Fibroblast of lung (primary cell): ENCODE measurements at regions not wholly inside any gene's neighbourhood (a gene's known extent, or its start where the extent isn't known, plus 50 kb on each side); places are given as distances from the start of the nearest gene placed in this dataset.

ENCODE experiments used
- DNase-seq, 2 donors: peaks; one replicate each; pipeline versions ENCODE4 v3.0.0 to v3.0.0-alpha.2; 2010; ENCODE audit warnings: low read depth in 2 of 2
- H2AFZ ChIP-seq: 2 replicates; pipeline ENCODE4 v1.5.1; 2012; ENCODE audit warnings: low read length, control low read depth, inconsistent platforms
- H3K27ac ChIP-seq: 2 replicates; pipeline ENCODE4 v1.5.1; 2011; ENCODE audit warnings: low read length, control low read depth; ENCODE audit not compliant: insufficient read depth
- H3K27me3 ChIP-seq: 2 replicates; pipeline ENCODE4 v1.5.1; 2011; ENCODE audit warnings: mild to moderate bottlenecking, low read length; ENCODE audit not compliant: control insufficient read depth, insufficient read depth
- H3K36me3 ChIP-seq: 2 replicates; pipeline ENCODE4 v1.5.1; 2011; ENCODE audit warnings: low read length; ENCODE audit not compliant: control insufficient read depth, insufficient read depth
- H3K4me1 ChIP-seq: 2 replicates; pipeline ENCODE4 v1.5.1; 2011; ENCODE audit warnings: low read length; ENCODE audit not compliant: control insufficient read depth, insufficient read depth; ENCODE audit errors: extremely low read depth
- H3K4me2 ChIP-seq: 2 replicates; pipeline ENCODE4 v1.5.1; 2011; ENCODE audit warnings: low read length, control low read depth; ENCODE audit not compliant: insufficient read depth; ENCODE audit errors: extremely low read depth
- H3K4me3 ChIP-seq, 4 experiments: fragments of 200-600 bp in 1 of 4; sonication (generic) in 1 of 4; replicated peaks in 1 of 4; 2 replicates each; pipeline ENCODE4 v1.5.1; 2011 to 2016; ENCODE audit warnings: low read length in 4 of 4, low read depth in 3 of 4, mild to moderate bottlenecking in 3 of 4, control low read depth in 2 of 4, inconsistent platforms in 1 of 4, mixed read lengths in 1 of 4; ENCODE audit not compliant: insufficient read depth in 1 of 4; ENCODE audit errors: control extremely low read depth in 1 of 4
- H3K79me2 ChIP-seq: 2 replicates; pipeline ENCODE4 v1.5.1; 2012; ENCODE audit warnings: mild to moderate bottlenecking, low read length, inconsistent platforms; ENCODE audit not compliant: control insufficient read depth, insufficient read depth
- H3K9ac ChIP-seq: 2 replicates; pipeline ENCODE4 v1.5.1; 2011; ENCODE audit warnings: mild to moderate bottlenecking, low read length, control low read depth; ENCODE audit not compliant: insufficient read depth
- H3K9me3 ChIP-seq: 2 replicates; pipeline ENCODE4 v1.5.1; 2012; ENCODE audit warnings: low read depth, low read length; ENCODE audit not compliant: control insufficient read depth, insufficient read depth
- H4K20me1 ChIP-seq: 2 replicates; pipeline ENCODE4 v1.5.1; 2011; ENCODE audit warnings: low read length; ENCODE audit not compliant: control insufficient read depth, insufficient read depth; ENCODE audit errors: extremely low read depth
- EZH2 ChIP-seq: IDR thresholded peaks from 2 replicates; pipeline ENCODE4 v1.5.1; 2012; ENCODE audit warnings: low read length, control low read depth, mild to moderate bottlenecking; ENCODE audit errors: missing control alignments
- TF ChIP-seq, protein P1 (sequence below), 2 donors: IDR thresholded peaks in 1 of 2; conservative IDR thresholded peaks in 1 of 2; 1 replicate in 1 of 2; 2 replicates in 1 of 2; pipeline ENCODE4 v1.5.1; 2011 to 2012; ENCODE audit warnings: low read length in 2 of 2, control low read depth in 1 of 2, inconsistent platforms in 1 of 2, low read depth in 1 of 2, mild to moderate bottlenecking in 1 of 2

DNA sequence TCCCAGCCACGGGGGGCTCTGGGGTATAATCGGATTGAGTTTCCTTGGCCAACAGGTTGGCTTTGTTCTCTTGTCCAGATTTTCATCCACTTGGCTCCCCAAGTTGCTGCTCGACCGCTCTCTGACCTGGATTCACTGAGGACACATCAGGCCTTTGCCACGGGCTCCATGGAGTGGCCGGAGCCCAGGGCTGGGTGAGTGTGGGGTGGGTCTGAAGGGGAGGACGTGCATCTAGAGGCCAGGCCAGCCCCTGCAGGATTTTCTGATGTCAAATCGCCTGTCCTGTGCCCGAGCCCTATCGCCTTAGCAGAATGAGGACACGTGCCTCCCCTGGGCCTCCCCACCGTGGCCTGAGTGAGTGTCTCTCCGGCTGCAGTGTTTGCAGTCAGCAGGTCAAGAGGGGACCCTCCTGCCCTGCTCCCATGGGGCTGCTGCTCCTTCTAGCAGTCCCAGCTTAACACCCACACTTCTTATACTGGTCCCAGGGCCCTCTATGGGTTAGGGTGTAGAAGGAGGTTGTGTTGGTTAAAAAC, 89.1 kb upstream of the BOD1 start:
- Histone ChIP-seq H3K9ac (no peak overlapping the region), H3K9me3 (no peaks in the 10 kb centered on the region), H3K36me3 (no peaks in the 10 kb centered on the region), H3K79me2 (no peaks in the 10 kb centered on the region), H3K4me2 (no peak overlapping the region), H3K27me3 (no peaks in the 10 kb centered on the region), H3K4me1 (no peaks in the 10 kb centered on the region), H3K27ac (no peak overlapping the region), H3K4me3 (no peak overlapping the region), H4K20me1 (no peaks in the 10 kb centered on the region), H2AFZ (no peak overlapping the region)
- no peak for DNase-seq
- TF ChIP-seq EZH2 = no peak
- TF ChIP-seq, protein P1, sequence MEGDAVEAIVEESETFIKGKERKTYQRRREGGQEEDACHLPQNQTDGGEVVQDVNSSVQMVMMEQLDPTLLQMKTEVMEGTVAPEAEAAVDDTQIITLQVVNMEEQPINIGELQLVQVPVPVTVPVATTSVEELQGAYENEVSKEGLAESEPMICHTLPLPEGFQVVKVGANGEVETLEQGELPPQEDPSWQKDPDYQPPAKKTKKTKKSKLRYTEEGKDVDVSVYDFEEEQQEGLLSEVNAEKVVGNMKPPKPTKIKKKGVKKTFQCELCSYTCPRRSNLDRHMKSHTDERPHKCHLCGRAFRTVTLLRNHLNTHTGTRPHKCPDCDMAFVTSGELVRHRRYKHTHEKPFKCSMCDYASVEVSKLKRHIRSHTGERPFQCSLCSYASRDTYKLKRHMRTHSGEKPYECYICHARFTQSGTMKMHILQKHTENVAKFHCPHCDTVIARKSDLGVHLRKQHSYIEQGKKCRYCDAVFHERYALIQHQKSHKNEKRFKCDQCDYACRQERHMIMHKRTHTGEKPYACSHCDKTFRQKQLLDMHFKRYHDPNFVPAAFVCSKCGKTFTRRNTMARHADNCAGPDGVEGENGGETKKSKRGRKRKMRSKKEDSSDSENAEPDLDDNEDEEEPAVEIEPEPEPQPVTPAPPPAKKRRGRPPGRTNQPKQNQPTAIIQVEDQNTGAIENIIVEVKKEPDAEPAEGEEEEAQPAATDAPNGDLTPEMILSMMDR (conservative IDR thresholded peaks at IDR 0.05 in 1 of 2, IDR thresholded peaks at IDR 0.05 in 1 of 2; ENCODE audit: low read depth in 1 of 2, low read length in 2 of 2) = no peak

DNA sequence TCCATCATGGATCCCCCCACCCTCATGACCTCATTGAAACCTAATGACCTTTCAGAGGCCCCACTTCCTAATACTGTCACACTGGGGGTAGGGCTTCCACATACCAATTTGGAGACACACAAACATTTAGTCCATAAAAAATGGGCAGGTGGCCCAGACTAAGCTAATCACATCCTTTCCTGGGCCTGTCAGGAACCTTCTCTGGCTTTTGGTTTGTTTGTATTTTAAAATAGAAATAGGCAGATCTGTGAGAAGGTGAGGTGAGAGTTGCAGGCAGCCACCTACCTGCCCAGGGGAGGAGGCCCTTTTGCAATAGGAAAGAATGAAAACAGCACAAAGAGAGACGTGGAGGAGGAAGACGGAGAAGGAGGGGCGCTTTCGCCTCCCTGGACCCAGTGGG, 90.2 kb upstream of the BOD1 start:
- H3K79me2 ChIP-seq = no peaks in the 10 kb centered on the region
- H3K9ac ChIP-seq = no peak overlapping the region
- no peak overlapping the region for H3K4me2 ChIP-seq

GRCh38 chr5:173707392-173707791, 90.9 kb upstream of the BOD1 start:
- H3K9me3 ChIP-seq = no peaks in the 10 kb centered on the region
- no peaks in the 10 kb centered on the region for H4K20me1 ChIP-seq
- no peak overlapping the region for H3K4me2 ChIP-seq
- no peak for TF ChIP-seq EZH2
- TF ChIP-seq, protein P1 (conservative IDR thresholded peaks at IDR 0.05 in 1 of 2, IDR thresholded peaks at IDR 0.05 in 1 of 2; ENCODE audit: low read depth in 1 of 2, low read length in 2 of 2) = no peak
- H3K9ac ChIP-seq = no peak overlapping the region
- no peaks in the 10 kb centered on the region for H3K36me3 ChIP-seq
- H3K27me3 ChIP-seq = no peaks in the 10 kb centered on the region
- H3K4me3 ChIP-seq = no peak overlapping the region
- H3K27ac ChIP-seq = no peak overlapping the region
- no peaks in the 10 kb centered on the region for H3K4me1 ChIP-seq
- no peaks in the 10 kb centered on the region for H3K79me2 ChIP-seq
- H2AFZ ChIP-seq = no peak overlapping the region
- peak; percentile 4 to 64 for DNase-seq

More for the DNA sequence above, 90.2 kb upstream of the BOD1 start:
- H3K27ac ChIP-seq = no peak overlapping the region
- H3K27me3 ChIP-seq = no peaks in the 10 kb centered on the region
- DNase-seq = no peak
- H2AFZ ChIP-seq = no peak overlapping the region
- no peaks in the 10 kb centered on the region for H4K20me1 ChIP-seq
- no peaks in the 10 kb centered on the region for H3K9me3 ChIP-seq
- H3K36me3 ChIP-seq = no peaks in the 10 kb centered on the region
- TF ChIP-seq, protein P1 (conservative IDR thresholded peaks at IDR 0.05 in 1 of 2, IDR thresholded peaks at IDR 0.05 in 1 of 2; ENCODE audit: low read depth in 1 of 2, low read length in 2 of 2) = no peak
- TF ChIP-seq EZH2 = no peak
- H3K4me3 ChIP-seq = no peak overlapping the region
- no peaks in the 10 kb centered on the region for H3K4me1 ChIP-seq
